ENCODE measurements at regions not wholly inside any gene's neighbourhood (a gene's known extent, or its start where the extent isn't known, plus 50 kb on each side); places are given as distances from the start of the nearest gene placed in this dataset.

GRCh38 chr18:72675394-72675793 is 131.3 kb upstream of the CBLN2 start (continued):
- no peak for TF ChIP-seq ZNF639 (tag by site-specific recombination; IDR thresholded peaks at IDR 0.05)

GRCh38 chr18:72674710-72675109 is 130.6 kb upstream of the CBLN2 start:
- ChIA-PET POLR2A (no interaction called here), CTCF (interaction anchor here (1.6 kb wide), 1 partner anchor 26 kb away, joined by 3 read pairs; no protein-coding TSS in a partner anchor)
- TF ChIP-seq ZNF624 (tag by site-specific recombination; IDR thresholded peaks at IDR 0.05): no peak
- TF ChIP-seq ZNF426 (tag by site-specific recombination; IDR thresholded peaks at IDR 0.05): no peak
- TF ChIP-seq ZNF837 (tag by site-specific recombination; IDR thresholded peaks at IDR 0.05): no peak
- no peak for TF ChIP-seq ZNF37A (tag by site-specific recombination; IDR thresholded peaks at IDR 0.05)
- TF ChIP-seq ZFHX2 (tag by site-specific recombination; conservative IDR thresholded peaks at IDR 0.05): no peak
- no peak for TF ChIP-seq OVOL3 (tag by site-specific recombination; IDR thresholded peaks at IDR 0.05)
- no peak for TF ChIP-seq ZNF10 (tag by site-specific recombination; IDR thresholded peaks at IDR 0.05)
- no peak for TF ChIP-seq ZNF211 (tag by site-specific recombination; IDR thresholded peaks at IDR 0.05; ENCODE audit: low read depth)
- TF ChIP-seq ZSCAN4 (tag by site-specific recombination; IDR thresholded peaks at IDR 0.05): no peak
- no peak for TF ChIP-seq ZBTB10 (tag by site-specific recombination; IDR thresholded peaks at IDR 0.05)
- no peak for TF ChIP-seq ZNF585B (tag by site-specific recombination; IDR thresholded peaks at IDR 0.05)
- TF ChIP-seq ZNF354C (tag by site-specific recombination; IDR thresholded peaks at IDR 0.05; ENCODE audit: borderline replicate concordance, low read depth): no peak
- TF ChIP-seq BCL6B (tag by site-specific recombination; IDR thresholded peaks at IDR 0.05): no peak
- no peak for TF ChIP-seq PBX3 (CRISPR knock-in tag; IDR thresholded peaks at IDR 0.05)
- TF ChIP-seq HIC1 (tag by site-specific recombination; IDR thresholded peaks at IDR 0.05): no peak
- TF ChIP-seq KLF8 (tag by site-specific recombination; IDR thresholded peaks at IDR 0.05): no peak
- no peak for TF ChIP-seq YY2 (tag by site-specific recombination; IDR thresholded peaks at IDR 0.05)
- TF ChIP-seq TSHZ1 (tag by site-specific recombination; IDR thresholded peaks at IDR 0.05; ENCODE audit: borderline replicate concordance): no peak
- TF ChIP-seq ZNF704 (tag by site-specific recombination; IDR thresholded peaks at IDR 0.05): no peak
- no peaks in the 10 kb centered on the region for H3K9me3 ChIP-seq (ENCODE audit: control insufficient read depth, insufficient read depth, low read depth, low read length)
- no peak overlapping the region for H3K4me3 ChIP-seq (ENCODE audit: low read depth, low read length)
- no peak overlapping the region for H3K27ac ChIP-seq (ENCODE audit: extremely low read depth, low read depth, low read length)
- no peaks in the 10 kb centered on the region for H3K36me3 ChIP-seq (ENCODE audit: control insufficient read depth in 2 of 2, insufficient read depth in 1 of 2, low read length in 2 of 2)
- no peaks in the 10 kb centered on the region for H3K4me1 ChIP-seq (ENCODE audit: control insufficient read depth, insufficient read depth, low read length)

Measured in HEK293 (cell line).